Effector memory CD8-positive, alpha-beta T cell (primary cell): ENCODE measurements at regions not wholly inside any gene's neighbourhood (a gene's known extent, or its start where the extent isn't known, plus 50 kb on each side); places are given as distances from the start of the nearest gene placed in this dataset.

Source experiments
- ATAC-seq: fragments of 150-1000 bp; cut with Tn5 transposase; replicated peaks from 2 replicates; pipeline ENCODE4 v1.10.0; 2021; ENCODE audit warnings: mild to moderate bottlenecking, moderate library complexity
- DNase-seq, 3 experiments: peaks; one replicate each; pipeline ENCODE4 v3.0.0; 2021
- H3K27ac Mint-ChIP-seq, 2 donors: one replicate each; pipeline ENCODE4 v1.8.0; 2022; ENCODE audit warnings: mild to moderate bottlenecking in 2 of 2, mixed read lengths in 2 of 2, moderate library complexity in 2 of 2
- H3K27me3 Mint-ChIP-seq, 2 donors: one replicate each; pipeline ENCODE4 v1.8.0; 2022; ENCODE audit warnings: mixed read lengths in 2 of 2
- H3K36me3 Mint-ChIP-seq: one replicate; pipeline ENCODE4 v1.8.0; 2022; ENCODE audit warnings: mild to moderate bottlenecking, moderate library complexity, mixed read lengths; ENCODE audit not compliant: insufficient read depth
- H3K4me1 Mint-ChIP-seq, 2 donors: one replicate each; pipeline ENCODE4 v1.8.0; 2022; ENCODE audit warnings: low read depth in 2 of 2, mixed read lengths in 2 of 2
- H3K4me3 Mint-ChIP-seq, 2 donors: one replicate each; pipeline ENCODE4 v1.8.0; 2022; ENCODE audit warnings: mild to moderate bottlenecking in 2 of 2, mixed read lengths in 2 of 2, moderate library complexity in 2 of 2
- H3K9me3 Mint-ChIP-seq, 2 donors: one replicate each; pipeline ENCODE4 v1.8.0; 2022; ENCODE audit warnings: mixed read lengths in 2 of 2

- Mint-ChIP-seq H3K4me3 (peak overlapping the region; percentile 65 to 72), H3K4me1 (peaks cover 58 to 70% of the 10 kb centered on the region in 2 donors), H3K27ac (peak overlapping the region; percentile 98 to 100), H3K27me3 (no peaks in the 10 kb centered on the region), H3K9me3 (peaks cover 3 to 8% of the 10 kb centered on the region in 2 donors), H3K36me3 (peaks cover 32% of the 10 kb centered on the region)
- no peak for DNase-seq
- ATAC-seq: no peak
Measured at GRCh38 chr2:234422273-234422732, 74.6 kb downstream of the ARL4C start.

GRCh38 chr2:234420408-234420807 lies 76.5 kb downstream of the ARL4C start:
- Mint-ChIP-seq H3K27ac (peak overlapping the region; percentile 98 to 100), H3K9me3 (peaks cover 3 to 8% of the 10 kb centered on the region in 2 donors), H3K4me3 (peak overlapping the region; percentile 49 to 64), H3K4me1 (peaks cover 46 to 64% of the 10 kb centered on the region in 2 donors), H3K27me3 (no peaks in the 10 kb centered on the region), H3K36me3 (peaks cover 15% of the 10 kb centered on the region)
- DNase-seq (no peak), ATAC-seq (no peak)

GRCh38 chr2:234419726-234420125 lies 77.2 kb downstream of the ARL4C start:
- peak overlapping the region; percentile 98 to 100 for H3K27ac Mint-ChIP-seq
- H3K9me3 Mint-ChIP-seq: peaks cover 3 to 8% of the 10 kb centered on the region in 2 donors
- H3K4me3 Mint-ChIP-seq: peak overlapping the region in 1 of 2 donors; percentile 64
- no peaks in the 10 kb centered on the region for H3K27me3 Mint-ChIP-seq
- ATAC-seq (no peak), DNase-seq (no peak)
- H3K36me3 Mint-ChIP-seq: peaks cover 8% of the 10 kb centered on the region
- peaks cover 45 to 62% of the 10 kb centered on the region in 2 donors for H3K4me1 Mint-ChIP-seq

- H3K27me3 Mint-ChIP-seq: no peaks in the 10 kb centered on the region
- peak overlapping the region in 1 of 2 donors; percentile 9 for H3K27ac Mint-ChIP-seq
- H3K36me3 Mint-ChIP-seq: no peaks in the 10 kb centered on the region
- H3K4me1 Mint-ChIP-seq: peaks cover 32 to 48% of the 10 kb centered on the region in 2 donors
- H3K4me3 Mint-ChIP-seq: no peak overlapping the region
- no peak for ATAC-seq
- DNase-seq: no peak
- H3K9me3 Mint-ChIP-seq: peaks cover 3 to 8% of the 10 kb centered on the region in 2 donors
Measured at GRCh38 chr2:234415706-234416105, 81.2 kb downstream of the ARL4C start.

GRCh38 chr2:234414596-234414995 lies 82.3 kb downstream of the ARL4C start:
- no peak overlapping the region for H3K4me3 Mint-ChIP-seq
- peaks cover 34 to 44% of the 10 kb centered on the region in 2 donors for H3K4me1 Mint-ChIP-seq
- peak overlapping the region; percentile 1 to 9 for H3K27ac Mint-ChIP-seq
- ATAC-seq (no peak), DNase-seq (no peak)
- no peaks in the 10 kb centered on the region for H3K36me3 Mint-ChIP-seq
- peaks cover 3 to 8% of the 10 kb centered on the region in 2 donors for H3K9me3 Mint-ChIP-seq
- H3K27me3 Mint-ChIP-seq: no peaks in the 10 kb centered on the region

GRCh38 chr2:234412726-234413125 lies 84.2 kb downstream of the ARL4C start:
- H3K9me3 Mint-ChIP-seq: no peaks in the 10 kb centered on the region
- H3K27ac Mint-ChIP-seq: no peak overlapping the region
- peaks cover 3% of the 10 kb centered on the region for H3K36me3 Mint-ChIP-seq
- H3K4me3 Mint-ChIP-seq: no peak overlapping the region
- ATAC-seq: no peak
- DNase-seq: no peak
- H3K27me3 Mint-ChIP-seq: no peaks in the 10 kb centered on the region
- peaks cover 27 to 33% of the 10 kb centered on the region in 2 donors for H3K4me1 Mint-ChIP-seq

GRCh38 chr2:234411793-234412192 lies 85.1 kb downstream of the ARL4C start:
- Mint-ChIP-seq H3K36me3 (peaks cover 3% of the 10 kb centered on the region), H3K27ac (no peak overlapping the region), H3K27me3 (no peaks in the 10 kb centered on the region), H3K4me1 (peaks cover 26 to 32% of the 10 kb centered on the region in 2 donors), H3K4me3 (no peak overlapping the region), H3K9me3 (no peaks in the 10 kb centered on the region)
- ATAC-seq (no peak), DNase-seq (no peak)

- Mint-ChIP-seq H3K4me1 (peaks cover 26 to 36% of the 10 kb centered on the region in 2 donors), H3K9me3 (no peaks in the 10 kb centered on the region), H3K4me3 (no peak overlapping the region), H3K36me3 (peaks cover 3% of the 10 kb centered on the region), H3K27me3 (no peaks in the 10 kb centered on the region), H3K27ac (peak overlapping the region in 1 of 2 donors; percentile 39)
- DNase-seq (no peak), ATAC-seq (no peak)
Measured at GRCh38 chr2:234410526-234410925, 86.4 kb downstream of the ARL4C start.

GRCh38 chr2:234409590-234409989 lies 87.3 kb downstream of the ARL4C start:
- H3K4me1 Mint-ChIP-seq: peaks cover 21 to 30% of the 10 kb centered on the region in 2 donors
- H3K27me3 Mint-ChIP-seq: no peaks in the 10 kb centered on the region

GRCh38 chr2:234406085-234406484 lies 90.8 kb downstream of the ARL4C start:
- no peak for DNase-seq
- Mint-ChIP-seq H3K9me3 (no peaks in the 10 kb centered on the region), H3K27me3 (no peaks in the 10 kb centered on the region), H3K4me3 (no peak overlapping the region), H3K4me1 (peaks cover 22 to 32% of the 10 kb centered on the region in 2 donors), H3K36me3 (peaks cover 3% of the 10 kb centered on the region), H3K27ac (peak overlapping the region in 1 of 2 donors; percentile 45)
- ATAC-seq: no peak

More at GRCh38 chr2:234409590-234409989, 87.3 kb downstream of the ARL4C start:
- H3K27ac Mint-ChIP-seq: no peak overlapping the region
- peaks cover 3% of the 10 kb centered on the region for H3K36me3 Mint-ChIP-seq
- no peak overlapping the region for H3K4me3 Mint-ChIP-seq
- no peak for ATAC-seq
- no peak for DNase-seq
- H3K9me3 Mint-ChIP-seq: no peaks in the 10 kb centered on the region

- no peak for ATAC-seq
- H3K36me3 Mint-ChIP-seq: peaks cover 3% of the 10 kb centered on the region
Measured at GRCh38 chr2:234405462-234405861, 91.4 kb downstream of the ARL4C start.

GRCh38 chr2:234404957-234405356 lies 91.9 kb downstream of the ARL4C start:
- peaks cover 13 to 26% of the 10 kb centered on the region in 2 donors for H3K4me1 Mint-ChIP-seq
- H3K27me3 Mint-ChIP-seq: no peaks in the 10 kb centered on the region
- peak overlapping the region in 1 of 2 donors; percentile 45 for H3K27ac Mint-ChIP-seq
- DNase-seq (no peak), ATAC-seq (no peak)
- H3K36me3 Mint-ChIP-seq: peaks cover 3% of the 10 kb centered on the region
- H3K4me3 Mint-ChIP-seq: peak overlapping the region in 1 of 2 donors; percentile 27
- no peaks in the 10 kb centered on the region for H3K9me3 Mint-ChIP-seq

More at GRCh38 chr2:234405462-234405861, 91.4 kb downstream of the ARL4C start:
- DNase-seq: no peak
- no peaks in the 10 kb centered on the region for H3K9me3 Mint-ChIP-seq
- H3K4me3 Mint-ChIP-seq: no peak overlapping the region
- H3K27me3 Mint-ChIP-seq: no peaks in the 10 kb centered on the region
- peaks cover 17 to 30% of the 10 kb centered on the region in 2 donors for H3K4me1 Mint-ChIP-seq
- H3K27ac Mint-ChIP-seq: peak overlapping the region in 1 of 2 donors; percentile 45

GRCh38 chr2:234403751-234404150 lies 93.1 kb downstream of the ARL4C start:
- peak overlapping the region in 1 of 2 donors; percentile 16 for H3K27ac Mint-ChIP-seq
- H3K4me3 Mint-ChIP-seq: no peak overlapping the region
- DNase-seq (no peak), ATAC-seq (no peak)
- H3K36me3 Mint-ChIP-seq: peaks cover 3% of the 10 kb centered on the region
- H3K9me3 Mint-ChIP-seq: no peaks in the 10 kb centered on the region
- H3K4me1 Mint-ChIP-seq: peaks cover 14 to 26% of the 10 kb centered on the region in 2 donors
- no peaks in the 10 kb centered on the region for H3K27me3 Mint-ChIP-seq

- peak overlapping the region in 1 of 2 donors; percentile 16 for H3K27ac Mint-ChIP-seq
- H3K4me1 Mint-ChIP-seq: peaks cover 17 to 29% of the 10 kb centered on the region in 2 donors
- no peaks in the 10 kb centered on the region for H3K27me3 Mint-ChIP-seq
- no peak overlapping the region for H3K4me3 Mint-ChIP-seq
- H3K9me3 Mint-ChIP-seq: no peaks in the 10 kb centered on the region
- peaks cover 1% of the 10 kb centered on the region for H3K36me3 Mint-ChIP-seq
- ATAC-seq (no peak), DNase-seq (no peak)
Measured at GRCh38 chr2:234403074-234403473, 93.8 kb downstream of the ARL4C start.
